HEK293 (cell line): ENCODE measurements at regions not wholly inside any gene's neighbourhood (a gene's known extent, or its start where the extent isn't known, plus 50 kb on each side); places are given as distances from the start of the nearest gene placed in this dataset.

ENCODE experiments used
- CTCF ChIA-PET: fragments of 350-600 bp; formaldehyde crosslinking; extraction: SDS; loops from one replicate; lab custom pipeline; 2021; ENCODE audit warnings: antibody characterized with exemption; lab: Yijun Ruan, JAX
- POLR2A ChIA-PET: fragments of 300-600 bp; formaldehyde crosslinking; extraction: SDS; loops from one replicate; lab custom pipeline; 2020; ENCODE audit warnings: antibody characterized with exemption, inconsistent platforms; lab: Yijun Ruan, JAX
- H3K27ac ChIP-seq: fragments of 200-500 bp; sonication (Bioruptor generic); 2 replicates; pipeline ENCODE4 v1.5.1; 2014; ENCODE audit warnings: low read depth, low read length, control low read depth, inconsistent platforms; ENCODE audit errors: extremely low read depth
- H3K36me3 ChIP-seq, 2 experiments: fragments of 200-500 bp in 1 of 2; sonication (Bioruptor generic) in 1 of 2; 1 replicate in 1 of 2; 2 replicates in 1 of 2; pipeline ENCODE4 v1.5.1; 2014 to 2017; ENCODE audit warnings: inconsistent platforms in 2 of 2, low read length in 2 of 2; ENCODE audit not compliant: control insufficient read depth in 2 of 2, insufficient read depth in 1 of 2
- H3K4me1 ChIP-seq: fragments of 200-500 bp; sonication (Bioruptor generic); 2 replicates; pipeline ENCODE4 v1.5.1; 2014; ENCODE audit warnings: mild to moderate bottlenecking, low read length, inconsistent platforms; ENCODE audit not compliant: control insufficient read depth, insufficient read depth
- H3K4me3 ChIP-seq: 2 replicates; pipeline ENCODE4 v1.5.1; 2011; ENCODE audit warnings: low read depth, mild to moderate bottlenecking, control low read depth, low read length, moderate library complexity
- H3K9me3 ChIP-seq: fragments of 200-500 bp; sonication (Bioruptor generic); 2 replicates; pipeline ENCODE4 v1.5.1; 2014; ENCODE audit warnings: low read depth, low read length, inconsistent platforms; ENCODE audit not compliant: control insufficient read depth, insufficient read depth
- BCL11B ChIP-seq: fragments of 450-650 bp; formaldehyde crosslinking; IDR thresholded peaks from 2 replicates; pipeline ENCODE4 v1.5.1; 2016; ENCODE audit warnings: low read depth, missing biosample characterization, missing genetic modification characterization
- CTCF ChIP-seq: fragments of 450-650 bp; formaldehyde crosslinking; IDR thresholded peaks from 2 replicates; pipeline ENCODE4 v1.5.1; 2016; ENCODE audit warnings: missing biosample characterization, missing genetic modification characterization
- GLIS1 ChIP-seq: fragments of 450-650 bp; formaldehyde crosslinking; IDR thresholded peaks from 2 replicates; pipeline ENCODE4 v1.5.1; 2016; ENCODE audit warnings: missing biosample characterization, missing genetic modification characterization
- MZF1 ChIP-seq: fragments of 450-650 bp; formaldehyde crosslinking; IDR thresholded peaks from 2 replicates; pipeline ENCODE4 v1.5.1; 2017; ENCODE audit warnings: missing biosample characterization, missing genetic modification characterization, borderline replicate concordance
- PRDM4 ChIP-seq: fragments of 450-650 bp; formaldehyde crosslinking; IDR thresholded peaks from 2 replicates; pipeline ENCODE4 v1.5.1; 2017; ENCODE audit warnings: missing biosample characterization, missing genetic modification characterization
- SCRT2 ChIP-seq: fragments of 450-650 bp; formaldehyde crosslinking; IDR thresholded peaks from 2 replicates; pipeline ENCODE4 v1.5.1; 2016; ENCODE audit warnings: missing biosample characterization, missing genetic modification characterization
- ZBTB7A ChIP-seq: fragments of 450-650 bp; formaldehyde crosslinking; IDR thresholded peaks from 2 replicates; pipeline ENCODE4 v1.5.1; 2016; ENCODE audit warnings: low read depth, missing biosample characterization, missing genetic modification characterization
- ZIC2 ChIP-seq: fragments of 450-650 bp; formaldehyde crosslinking; IDR thresholded peaks from 2 replicates; pipeline ENCODE4 v1.5.1; 2016; ENCODE audit warnings: missing biosample characterization, missing genetic modification characterization
- ZNF202 ChIP-seq: fragments of 450-650 bp; formaldehyde crosslinking; IDR thresholded peaks from 2 replicates; pipeline ENCODE4 v1.5.1; 2016; ENCODE audit warnings: missing biosample characterization, missing genetic modification characterization, borderline replicate concordance
- ZNF501 ChIP-seq: fragments of 450-650 bp; formaldehyde crosslinking; IDR thresholded peaks from 2 replicates; pipeline ENCODE4 v1.5.1; 2016; ENCODE audit warnings: missing biosample characterization, missing genetic modification characterization
- ZNF510 ChIP-seq: fragments of 450-650 bp; formaldehyde crosslinking; IDR thresholded peaks from 2 replicates; pipeline ENCODE4 v1.5.1; 2018; ENCODE audit warnings: mild to moderate bottlenecking, missing genetic modification characterization, missing biosample characterization; ENCODE audit not compliant: insufficient replicate concordance
- ZNF660 ChIP-seq: fragments of 450-650 bp; IDR thresholded peaks from 2 replicates; pipeline ENCODE4 v1.5.1; 2018; ENCODE audit warnings: missing biosample characterization, mild to moderate bottlenecking, missing genetic modification characterization
- ZNF792 ChIP-seq: fragments of 450-650 bp; formaldehyde crosslinking; IDR thresholded peaks from 2 replicates; pipeline ENCODE4 v1.5.1; 2016; ENCODE audit warnings: missing biosample characterization, missing genetic modification characterization

- ChIA-PET POLR2A (no interaction called here), CTCF (no interaction called here)
- Histone ChIP-seq H3K9me3 (no peaks in the 10 kb centered on the region), H3K4me1 (no peaks in the 10 kb centered on the region), H3K4me3 (no peak overlapping the region), H3K36me3 (no peaks in the 10 kb centered on the region), H3K27ac (no peak overlapping the region)
- TF ChIP-seq MZF1 (no peak), SCRT2 (tag by site-specific recombination) (no peak), BCL11B (no peak), ZIC2 (tag by site-specific recombination) (no peak), ZNF792 (tag by site-specific recombination) (no peak), ZNF501 (no peak), ZNF202 (tag by site-specific recombination) (no peak), GLIS1 (tag by site-specific recombination) (no peak)
Observed at GRCh38 chr2:240292035-240292574, 143.4 kb upstream of the GPC1 start.

GRCh38 chr2:240292619-240293525, 142.6 kb upstream of the GPC1 start:
- ChIA-PET POLR2A (no interaction called here), CTCF (no interaction called here)
- no peak overlapping the region for H3K27ac ChIP-seq
- H3K4me1 ChIP-seq = no peaks in the 10 kb centered on the region
- no peak overlapping the region for H3K4me3 ChIP-seq
- H3K36me3 ChIP-seq = no peaks in the 10 kb centered on the region
- H3K9me3 ChIP-seq = no peaks in the 10 kb centered on the region
- TF ChIP-seq ZNF510 (tag by site-specific recombination) (no peak), ZBTB7A (no peak), CTCF (tag by site-specific recombination) (no peak), PRDM4 (tag by site-specific recombination) (peak; percentile 88)

GRCh38 chr2:240293557-240294461, 141.7 kb upstream of the GPC1 start:
- Histone ChIP-seq H3K36me3 (no peaks in the 10 kb centered on the region), H3K9me3 (no peaks in the 10 kb centered on the region), H3K27ac (no peak overlapping the region)
- TF ChIP-seq ZIC2 (tag by site-specific recombination) (peak; percentile 97), ZNF660 (tag by site-specific recombination) (no peak)
- TF ChIP-seq, all 188 proteins: peak for 1
- Histone ChIP-seq H3K4me1 (no peaks in the 10 kb centered on the region), H3K4me3 (no peak overlapping the region)
- ChIA-PET POLR2A (no interaction called here), CTCF (no interaction called here)
